Activated CD8-positive, alpha-beta memory T cell treated with anti-CD3 and anti-CD28 coated beads, Interleukin-2, amount 10 ng/mL, durations not matched to agents 7 days and 5 days (primary cell): ENCODE measurements at regions not wholly inside any gene's neighbourhood (a gene's known extent, or its start where the extent isn't known, plus 50 kb on each side); places are given as distances from the start of the nearest gene placed in this dataset.

Experiments
- ATAC-seq: fragments of 150-1000 bp; cut with Tn5 transposase; one replicate; pipeline ENCODE4 v1.10.0; 2021; ENCODE audit warnings: moderate library complexity
- CTCF ChIA-PET: fragments of 350-600 bp; sonication (Branson Sonifier 250); formaldehyde crosslinking; loops from one replicate; lab custom pipeline; 2021; ENCODE audit warnings: antibody characterized with exemption; lab: Charles Lee
- DNase-seq: peaks from one replicate; pipeline ENCODE4 v3.0.0-alpha.2; 2020
- H3K27ac Mint-ChIP-seq: one replicate; pipeline ENCODE4 v1.8.0; 2021; ENCODE audit warnings: mild to moderate bottlenecking, mixed read lengths
- H3K27me3 Mint-ChIP-seq: one replicate; pipeline ENCODE4 v1.8.0; 2021; ENCODE audit warnings: mixed read lengths
- H3K36me3 Mint-ChIP-seq: one replicate; pipeline ENCODE4 v1.8.0; 2021; ENCODE audit warnings: mild to moderate bottlenecking, mixed read lengths
- H3K4me1 Mint-ChIP-seq: one replicate; pipeline ENCODE4 v1.8.0; 2021; ENCODE audit warnings: mixed read lengths
- H3K4me3 Mint-ChIP-seq: one replicate; pipeline ENCODE4 v1.8.0; 2021; ENCODE audit warnings: mild to moderate bottlenecking, moderate library complexity, mixed read lengths
- H3K9me3 Mint-ChIP-seq: one replicate; pipeline ENCODE4 v1.8.0; 2022; ENCODE audit warnings: low read depth, mixed read lengths

- no peaks in the 10 kb centered on the region for H3K4me1 Mint-ChIP-seq
- ATAC-seq (no peak), DNase-seq (no peak)
- no peak overlapping the region for H3K4me3 Mint-ChIP-seq
- no peaks in the 10 kb centered on the region for H3K36me3 Mint-ChIP-seq
- H3K27ac Mint-ChIP-seq, result no peak overlapping the region
- peaks cover 10% of the 10 kb centered on the region for H3K27me3 Mint-ChIP-seq
- CTCF ChIA-PET, result no interaction called here
- H3K9me3 Mint-ChIP-seq, result peaks cover 5% of the 10 kb centered on the region
Observed at GRCh38 chr4:144202081-144202480, 61.6 kb upstream of the GYPA start.

DNA sequence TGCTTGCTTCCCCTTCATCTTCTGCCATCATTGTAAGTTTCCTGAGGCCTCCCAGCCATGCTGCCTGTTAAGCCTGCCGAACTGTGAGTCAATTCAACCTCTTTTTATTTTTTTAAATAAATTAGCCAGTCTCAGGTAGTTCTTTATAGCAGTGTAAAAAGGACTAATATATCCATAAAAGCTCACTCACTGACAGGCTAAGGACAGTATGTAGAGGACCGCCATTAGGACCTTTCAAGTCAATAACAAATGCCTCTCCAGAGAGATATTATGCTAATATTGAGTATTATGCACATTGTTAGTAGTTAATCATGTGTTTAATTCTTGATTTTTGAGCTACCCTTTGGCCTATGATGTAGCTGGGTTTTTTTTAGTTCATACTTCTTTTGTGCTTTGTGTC lies 62.6 kb upstream of the GYPA start:
- no peak overlapping the region for H3K27ac Mint-ChIP-seq
- no peak for DNase-seq
- CTCF ChIA-PET, result no interaction called here
- no peaks in the 10 kb centered on the region for H3K36me3 Mint-ChIP-seq
- H3K4me3 Mint-ChIP-seq, result no peak overlapping the region
- ATAC-seq, result no peak
- H3K9me3 Mint-ChIP-seq, result peaks cover under 1% of the 10 kb centered on the region
- peaks cover 10% of the 10 kb centered on the region for H3K27me3 Mint-ChIP-seq
- H3K4me1 Mint-ChIP-seq, result no peaks in the 10 kb centered on the region

DNA sequence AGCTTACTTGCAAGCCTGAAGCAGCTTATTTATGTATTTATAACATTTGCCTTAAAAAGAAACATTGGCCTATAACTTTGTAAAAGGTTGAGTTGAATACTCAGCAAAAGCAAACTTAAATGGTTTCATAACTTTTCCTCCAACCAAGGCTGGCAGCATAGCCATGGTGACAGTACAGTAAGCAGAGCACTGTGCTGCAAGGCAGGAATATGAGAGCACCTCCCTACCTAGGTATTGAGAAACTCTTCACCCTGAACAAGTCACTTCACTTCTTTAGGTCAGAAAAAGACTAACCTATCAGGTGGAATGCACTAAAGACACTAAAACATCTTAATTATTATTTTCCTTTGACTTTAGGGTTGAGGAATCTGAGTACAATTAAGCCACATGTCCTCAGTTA lies 63.9 kb upstream of the GYPA start:
- Mint-ChIP-seq H3K4me1 (no peaks in the 10 kb centered on the region), H3K36me3 (no peaks in the 10 kb centered on the region), H3K27me3 (peaks cover 7% of the 10 kb centered on the region), H3K9me3 (no peaks in the 10 kb centered on the region), H3K4me3 (no peak overlapping the region), H3K27ac (no peak overlapping the region)
- DNase-seq (no peak), ATAC-seq (no peak)
- CTCF ChIA-PET, result no interaction called here

GRCh38 chr4:144206711-144207110 lies 66.2 kb upstream of the GYPA start:
- H3K27me3 Mint-ChIP-seq, result peaks cover 5% of the 10 kb centered on the region
- H3K4me3 Mint-ChIP-seq, result no peak overlapping the region
- H3K27ac Mint-ChIP-seq, result no peak overlapping the region
- CTCF ChIA-PET, result no interaction called here
- H3K9me3 Mint-ChIP-seq, result no peaks in the 10 kb centered on the region
- no peak for DNase-seq
- H3K4me1 Mint-ChIP-seq, result no peaks in the 10 kb centered on the region
- no peak for ATAC-seq
- H3K36me3 Mint-ChIP-seq, result no peaks in the 10 kb centered on the region

DNA sequence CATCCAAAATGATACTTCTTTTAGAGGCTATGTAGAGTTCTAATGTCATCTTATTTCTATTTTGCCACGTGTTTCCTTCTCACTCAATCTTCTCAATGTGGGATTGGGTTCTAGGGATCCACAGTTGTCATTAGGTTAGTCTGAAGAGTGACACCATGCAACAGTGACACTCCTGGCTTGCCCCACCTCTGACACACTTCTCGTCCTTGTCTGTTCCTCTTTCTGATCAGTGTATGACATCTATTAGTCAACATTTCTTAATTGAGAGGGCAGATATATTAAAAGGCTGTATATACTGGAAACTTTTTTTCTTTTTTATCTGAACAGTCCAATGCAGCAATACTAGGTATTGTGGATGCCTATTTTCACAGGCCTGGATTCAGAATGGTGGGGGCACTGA lies 67.6 kb upstream of the GYPA start:
- Mint-ChIP-seq H3K9me3 (no peaks in the 10 kb centered on the region), H3K27me3 (peaks cover 3% of the 10 kb centered on the region), H3K4me1 (no peaks in the 10 kb centered on the region), H3K27ac (no peak overlapping the region), H3K36me3 (no peaks in the 10 kb centered on the region), H3K4me3 (no peak overlapping the region)
- DNase-seq, result no peak
- CTCF ChIA-PET, result no interaction called here
- no peak for ATAC-seq

GRCh38 chr4:144209491-144209890 lies 69.0 kb upstream of the GYPA start:
- DNase-seq (no peak), ATAC-seq (no peak)
- no peaks in the 10 kb centered on the region for H3K36me3 Mint-ChIP-seq
- H3K27ac Mint-ChIP-seq, result no peak overlapping the region
- H3K4me1 Mint-ChIP-seq, result no peaks in the 10 kb centered on the region
- no peaks in the 10 kb centered on the region for H3K9me3 Mint-ChIP-seq
- CTCF ChIA-PET, result no interaction called here
- H3K27me3 Mint-ChIP-seq, result no peaks in the 10 kb centered on the region
- no peak overlapping the region for H3K4me3 Mint-ChIP-seq

DNA sequence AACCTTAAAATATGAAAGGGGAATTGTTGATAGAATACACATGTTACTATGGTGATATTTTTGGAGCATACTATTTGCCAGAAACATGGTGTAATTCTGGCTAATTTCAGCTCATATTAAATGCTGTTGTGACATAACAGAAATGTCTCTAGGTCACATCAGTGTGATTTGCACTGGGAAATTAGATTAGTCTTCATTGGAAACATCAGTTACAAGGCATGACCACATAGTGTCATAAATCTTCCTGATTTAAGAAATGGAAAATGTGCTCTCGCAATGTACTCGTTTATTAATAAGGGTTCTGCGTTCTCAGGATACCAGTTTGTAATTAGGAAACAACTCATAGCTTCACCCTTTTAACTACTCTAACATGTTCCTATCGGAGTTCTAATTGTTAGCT lies 72.9 kb upstream of the GYPA start:
- CTCF ChIA-PET, result no interaction called here
- H3K27me3 Mint-ChIP-seq, result no peaks in the 10 kb centered on the region
- ATAC-seq (no peak), DNase-seq (no peak)
- H3K36me3 Mint-ChIP-seq, result no peaks in the 10 kb centered on the region
- no peak overlapping the region for H3K4me3 Mint-ChIP-seq
- no peaks in the 10 kb centered on the region for H3K4me1 Mint-ChIP-seq
- H3K27ac Mint-ChIP-seq, result no peak overlapping the region
- no peaks in the 10 kb centered on the region for H3K9me3 Mint-ChIP-seq

GRCh38 chr4:144223149-144223548 lies 82.6 kb upstream of the GYPA start:
- no peak overlapping the region for H3K4me3 Mint-ChIP-seq
- H3K4me1 Mint-ChIP-seq, result no peaks in the 10 kb centered on the region
- ATAC-seq (no peak), DNase-seq (no peak)
- no peak overlapping the region for H3K27ac Mint-ChIP-seq
- no peaks in the 10 kb centered on the region for H3K27me3 Mint-ChIP-seq
- no peaks in the 10 kb centered on the region for H3K36me3 Mint-ChIP-seq
- CTCF ChIA-PET, result no interaction called here
- H3K9me3 Mint-ChIP-seq, result no peaks in the 10 kb centered on the region

- ATAC-seq, result no peak
- H3K4me3 Mint-ChIP-seq, result no peak overlapping the region
- H3K27ac Mint-ChIP-seq, result no peak overlapping the region
- H3K9me3 Mint-ChIP-seq, result no peaks in the 10 kb centered on the region
- no peak for DNase-seq
- H3K4me1 Mint-ChIP-seq, result no peaks in the 10 kb centered on the region
- H3K27me3 Mint-ChIP-seq, result no peaks in the 10 kb centered on the region
- no peaks in the 10 kb centered on the region for H3K36me3 Mint-ChIP-seq
- CTCF ChIA-PET, result no interaction called here
Observed at GRCh38 chr4:144223661-144224060, 83.1 kb upstream of the GYPA start.

DNA sequence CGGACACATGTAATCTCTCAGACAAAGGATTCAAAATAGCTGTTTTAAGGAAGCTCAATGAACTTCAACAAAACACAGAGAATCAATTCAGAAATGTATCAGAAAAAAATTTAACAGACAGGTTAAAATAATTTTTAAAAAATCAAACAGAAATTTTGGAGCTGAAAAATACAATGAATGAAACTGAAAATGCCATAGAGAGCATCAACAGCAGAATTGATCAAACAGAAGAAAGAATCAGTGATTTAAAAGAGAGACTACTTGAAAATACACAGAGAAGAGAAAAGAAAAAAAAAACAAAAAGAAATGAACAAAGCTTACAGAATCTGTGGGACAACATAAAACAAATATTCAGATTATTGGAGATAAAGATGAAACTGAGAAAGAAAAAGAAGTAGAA lies 118.8 kb upstream of the GYPA start:
- CTCF ChIA-PET, result no interaction called here
- ATAC-seq (no peak), DNase-seq (no peak)
- no peaks in the 10 kb centered on the region for H3K27me3 Mint-ChIP-seq
- H3K4me1 Mint-ChIP-seq, result no peaks in the 10 kb centered on the region
- peaks cover 15% of the 10 kb centered on the region for H3K9me3 Mint-ChIP-seq
- H3K27ac Mint-ChIP-seq, result no peak overlapping the region
- H3K4me3 Mint-ChIP-seq, result no peak overlapping the region
- H3K36me3 Mint-ChIP-seq, result no peaks in the 10 kb centered on the region

DNA sequence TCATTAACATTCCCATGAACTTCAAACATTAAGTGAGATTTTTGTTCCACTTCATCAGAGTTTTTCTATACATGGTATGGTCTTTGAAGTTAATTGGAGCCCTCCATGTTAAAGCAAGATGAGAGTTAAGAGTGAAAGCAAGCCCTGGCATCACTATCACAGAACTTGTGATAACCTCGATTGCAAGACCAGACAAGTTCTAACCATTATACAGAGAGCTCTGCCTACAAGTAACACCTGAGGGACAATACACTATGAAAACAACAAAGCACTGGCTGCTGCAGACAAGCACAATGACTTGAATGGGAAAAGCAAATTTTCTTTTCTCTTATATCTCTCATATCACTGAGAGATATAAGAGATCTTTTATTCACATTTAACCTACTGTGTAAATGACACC lies 126.6 kb upstream of the GYPA start:
- CTCF ChIA-PET, result no interaction called here
- Mint-ChIP-seq H3K27me3 (no peaks in the 10 kb centered on the region), H3K4me3 (no peak overlapping the region), H3K36me3 (no peaks in the 10 kb centered on the region), H3K4me1 (no peaks in the 10 kb centered on the region), H3K9me3 (no peaks in the 10 kb centered on the region), H3K27ac (no peak overlapping the region)
- ATAC-seq, result no peak
- no peak for DNase-seq

DNA sequence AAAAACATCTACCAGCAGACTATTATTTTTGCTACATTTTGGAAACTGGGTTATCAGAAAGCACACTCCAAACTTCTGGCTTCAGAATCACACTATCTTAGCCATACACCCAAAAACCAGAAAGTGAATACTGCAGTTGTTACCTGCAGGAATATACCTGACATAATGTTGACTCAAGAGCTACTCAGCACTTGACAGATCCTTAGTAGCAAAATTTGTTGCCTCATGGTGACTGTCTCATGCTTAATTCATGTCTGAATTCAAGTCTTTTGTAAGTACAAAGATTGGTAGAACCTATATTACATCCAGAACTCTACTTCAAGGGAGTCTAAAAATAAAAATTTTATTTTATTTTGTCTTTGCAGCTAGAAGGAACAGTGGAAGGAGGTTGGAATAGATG lies 140.2 kb upstream of the GYPA start:
- Mint-ChIP-seq H3K27me3 (no peaks in the 10 kb centered on the region), H3K27ac (no peak overlapping the region), H3K4me3 (no peak overlapping the region), H3K36me3 (no peaks in the 10 kb centered on the region), H3K4me1 (no peaks in the 10 kb centered on the region), H3K9me3 (no peaks in the 10 kb centered on the region)
- ATAC-seq, result no peak
- CTCF ChIA-PET, result no interaction called here
- no peak for DNase-seq

GRCh38 chr4:144283526-144283925 lies 143.0 kb upstream of the GYPA start:
- Mint-ChIP-seq H3K4me1 (no peaks in the 10 kb centered on the region), H3K36me3 (no peaks in the 10 kb centered on the region), H3K27ac (no peak overlapping the region), H3K27me3 (no peaks in the 10 kb centered on the region), H3K4me3 (no peak overlapping the region), H3K9me3 (no peaks in the 10 kb centered on the region)
- DNase-seq (no peak), ATAC-seq (no peak)
- CTCF ChIA-PET, result no interaction called here

GRCh38 chr4:144284026-144284425 lies 143.5 kb upstream of the GYPA start:
- CTCF ChIA-PET, result no interaction called here
- no peaks in the 10 kb centered on the region for H3K27me3 Mint-ChIP-seq
- no peak overlapping the region for H3K27ac Mint-ChIP-seq
- ATAC-seq, result no peak
- no peaks in the 10 kb centered on the region for H3K9me3 Mint-ChIP-seq
- H3K4me1 Mint-ChIP-seq, result no peaks in the 10 kb centered on the region
- no peak overlapping the region for H3K4me3 Mint-ChIP-seq
- no peak for DNase-seq
- no peaks in the 10 kb centered on the region for H3K36me3 Mint-ChIP-seq
